GM12892 (cell line): ENCODE measurements at regions not wholly inside any gene's neighbourhood (a gene's known extent, or its start where the extent isn't known, plus 50 kb on each side); places are given as distances from the start of the nearest gene placed in this dataset.

Experiments
- POLR2A ChIP-seq: IDR thresholded peaks from 2 replicates; pipeline ENCODE4 v1.6.1; 2011; ENCODE audit warnings: low read depth, low read length, control low read depth
- POLR2AphosphoS5 ChIP-seq: IDR thresholded peaks from 2 replicates; pipeline ENCODE4 v1.6.1; 2011; ENCODE audit warnings: low read depth, low read length, control low read depth

- TF ChIP-seq POLR2AphosphoS5, result no peak
- TF ChIP-seq POLR2A, result no peak
Measured at GRCh38 chr5:4363045-4363444, 767.4 kb downstream of the IRX1 start.
